ENCODE measurements at regions not wholly inside any gene's neighbourhood (a gene's known extent, or its start where the extent isn't known, plus 50 kb on each side); places are given as distances from the start of the nearest gene placed in this dataset.

DNA sequence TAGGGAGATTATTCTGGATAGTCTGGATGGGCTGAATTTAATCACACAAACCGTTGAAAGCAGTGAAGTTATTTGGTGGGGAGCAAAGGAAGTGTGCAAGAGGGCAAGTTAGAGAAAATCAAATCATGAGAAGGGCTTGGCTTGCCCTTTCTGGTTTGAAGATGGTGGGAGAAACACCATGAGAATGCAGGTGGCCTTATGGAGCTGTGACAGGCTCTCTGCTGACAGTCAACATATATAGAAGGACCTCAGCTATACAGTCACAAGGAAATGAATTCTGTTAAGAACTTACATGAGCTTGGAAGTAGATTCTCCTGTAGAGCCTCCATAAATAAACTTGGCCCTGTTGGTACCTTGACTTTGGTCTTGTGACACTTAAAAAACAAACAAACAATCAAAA, 72.3 kb downstream of the GMNC start:
- no peak for TF ChIP-seq CTCF (IDR thresholded peaks at IDR 0.05)
- TF ChIP-seq EZH2 (IDR thresholded peaks at IDR 0.05; ENCODE audit: borderline replicate concordance, insufficient read depth, low read depth, low read length, poor library complexity, severe bottlenecking): no peak
